GM23338 (cell line): ENCODE measurements at regions not wholly inside any gene's neighbourhood (a gene's known extent, or its start where the extent isn't known, plus 50 kb on each side); places are given as distances from the start of the nearest gene placed in this dataset.
"Not testable (repeated sequence)": the region's sequence is repeated elsewhere in the genome, so short reads cannot be mapped to it uniquely, and the experiment has no call there.

Source experiments
- ATAC-seq: fragments of 200-7000 bp; cut with Tn5 transposase; 3 replicates; pipeline ENCODE4 v1.9.1; 2020
- DNase-seq: peaks from one replicate; pipeline ENCODE4 v3.0.0-alpha.2; 2015; ENCODE audit warnings: low spot score
- H2AFZ ChIP-seq: fragments of 200-600 bp; sonication (generic); 2 replicates; pipeline ENCODE4 v1.8.0; 2016; ENCODE audit warnings: antibody characterized with exemption, mild to moderate bottlenecking, moderate library complexity
- H3F3A ChIP-seq: fragments of 200-600 bp; sonication (generic); replicated peaks from 2 replicates; pipeline ENCODE4 v1.8.0; 2017; ENCODE audit warnings: antibody characterized with exemption, mixed run types, low read depth
- H3K27ac ChIP-seq: fragments of 200-600 bp; sonication (generic); 2 replicates; pipeline ENCODE4 v1.6.1; 2016; ENCODE audit warnings: low read depth
- H3K27me3 ChIP-seq: fragments of 200-600 bp; sonication (generic); 2 replicates; pipeline ENCODE4 v1.8.0; 2016; ENCODE audit warnings: mild to moderate bottlenecking, mixed run types, moderate library complexity; ENCODE audit not compliant: insufficient read depth
- H3K36me3 ChIP-seq: fragments of 200-600 bp; sonication (generic); 2 replicates; pipeline ENCODE4 v1.8.0; 2016; ENCODE audit warnings: mild to moderate bottlenecking; ENCODE audit not compliant: insufficient read depth
- H3K4me1 ChIP-seq: fragments of 200-600 bp; sonication (generic); 2 replicates; pipeline ENCODE4 v1.8.0; 2016; ENCODE audit warnings: mild to moderate bottlenecking, moderate library complexity; ENCODE audit not compliant: insufficient read depth
- H3K4me2 ChIP-seq: fragments of 200-600 bp; sonication (generic); 2 replicates; pipeline ENCODE4 v1.7.1; 2017; ENCODE audit warnings: mixed run types
- H3K4me3 ChIP-seq: fragments of 200-600 bp; sonication (generic); 2 replicates; pipeline ENCODE4 v1.6.1; 2016; ENCODE audit warnings: mixed run types
- H3K79me2 ChIP-seq: fragments of 200-600 bp; sonication (generic); replicated peaks from 2 replicates; pipeline ENCODE4 v1.8.0; 2017; ENCODE audit warnings: mild to moderate bottlenecking; ENCODE audit not compliant: insufficient read depth
- H3K9me2 ChIP-seq: fragments of 200-600 bp; sonication (generic); 2 replicates; pipeline ENCODE4 v1.8.0; 2017; ENCODE audit not compliant: insufficient read depth
- H4K20me1 ChIP-seq: fragments of 200-600 bp; sonication (generic); replicated peaks from 2 replicates; pipeline ENCODE4 v1.8.0; 2017; ENCODE audit warnings: mild to moderate bottlenecking; ENCODE audit not compliant: insufficient read depth
- H3K27ac Mint-ChIP-seq: 2 replicates; pipeline ENCODE4 v1.8.0; 2020; ENCODE audit warnings: inconsistent platforms, mild to moderate bottlenecking, moderate library complexity, mixed read lengths
- H3K27me3 Mint-ChIP-seq: 3 replicates; pipeline ENCODE4 v1.8.0; 2022; ENCODE audit warnings: low read depth, mild to moderate bottlenecking, moderate library complexity, mixed read lengths, inconsistent platforms; ENCODE audit not compliant: insufficient read depth, poor library complexity
- H3K36me3 Mint-ChIP-seq: 3 replicates; pipeline ENCODE4 v1.8.0; 2021; ENCODE audit warnings: low read depth, mild to moderate bottlenecking, inconsistent platforms, moderate library complexity, mixed read lengths
- H3K4me1 Mint-ChIP-seq: 3 replicates; pipeline ENCODE4 v1.8.0; 2020; ENCODE audit warnings: mild to moderate bottlenecking, inconsistent platforms, mixed read lengths
- H3K4me3 Mint-ChIP-seq: 3 replicates; pipeline ENCODE4 v1.8.0; 2021; ENCODE audit warnings: moderate library complexity, mild to moderate bottlenecking, inconsistent platforms, mixed read lengths
- H3K9me3 Mint-ChIP-seq: 3 replicates; pipeline ENCODE4 v1.8.0; 2020; ENCODE audit warnings: moderate library complexity, mild to moderate bottlenecking, inconsistent platforms, mixed read lengths
- CREB1 ChIP-seq: fragments of 250-450 bp; sonication (Bioruptor Pico); IDR thresholded peaks from 2 replicates; pipeline ENCODE4 v1.5.0; 2020; ENCODE audit warnings: low read depth, mild to moderate bottlenecking, moderate library complexity
- CTCF ChIP-seq, 2 experiments: fragments of 200-600 bp in 1 of 2; sonication (generic) in 1 of 2; conservative IDR thresholded peaks; 2 replicates each; pipeline versions ENCODE4 v1.5.1 to v1.6.1; 2016 to 2017; ENCODE audit warnings: antibody characterized with exemption in 2 of 2, low read depth in 2 of 2, mild to moderate bottlenecking in 2 of 2, moderate library complexity in 1 of 2
- ETS1 ChIP-seq: IDR thresholded peaks from 2 replicates; pipeline ENCODE4 v1.6.1; 2016; ENCODE audit warnings: antibody characterized with exemption
- EZH2 ChIP-seq: fragments of 200-600 bp; sonication (generic); IDR thresholded peaks from one replicate; pipeline ENCODE4 v1.8.0; 2017; ENCODE audit warnings: antibody characterized with exemption, mild to moderate bottlenecking, low read depth; ENCODE audit not compliant: unreplicated experiment
- EZH2phosphoT487 ChIP-seq: fragments of 200-600 bp; sonication (generic); IDR thresholded peaks from one replicate; pipeline ENCODE4 v1.8.1; 2018; ENCODE audit warnings: antibody characterized with exemption; ENCODE audit not compliant: unreplicated experiment
- JUNB ChIP-seq: IDR thresholded peaks from one replicate; pipeline ENCODE4 v1.6.1; 2016; ENCODE audit warnings: antibody characterized with exemption; ENCODE audit not compliant: unreplicated experiment
- NANOG ChIP-seq: IDR thresholded peaks from 2 replicates; pipeline ENCODE4 v1.6.1; 2016; ENCODE audit warnings: antibody characterized with exemption, borderline replicate concordance
- POLR2AphosphoS5 ChIP-seq: IDR thresholded peaks from 2 replicates; pipeline ENCODE4 v1.6.1; 2016; ENCODE audit warnings: antibody characterized with exemption, low read depth
- STAT1 ChIP-seq: IDR thresholded peaks from one replicate; pipeline ENCODE4 v1.6.1; 2016; ENCODE audit warnings: antibody characterized with exemption; ENCODE audit not compliant: unreplicated experiment
- ZNF114 ChIP-seq: fragments of 250-450 bp; sonication (Bioruptor Pico); IDR thresholded peaks from 2 replicates; pipeline ENCODE4 v1.5.0; 2020; ENCODE audit warnings: mild to moderate bottlenecking, moderate library complexity
- ZNF331 ChIP-seq: fragments of 250-450 bp; sonication (Bioruptor Pico); IDR thresholded peaks from 2 replicates; pipeline ENCODE4 v1.5.0; 2020; ENCODE audit warnings: low read depth, mild to moderate bottlenecking, moderate library complexity
- TF ChIP-seq, protein P1 (sequence below): IDR thresholded peaks from one replicate; pipeline ENCODE4 v1.6.1; 2018; ENCODE audit warnings: antibody characterized with exemption; ENCODE audit not compliant: unreplicated experiment

- H3K4me1 Mint-ChIP-seq = peaks cover under 1% of the 10 kb centered on the region; the same call in 1 of the 3 replicates
- no peak overlapping the region for H3K27ac ChIP-seq
- peaks cover 7% of the 10 kb centered on the region; the same call in 1 of the 2 replicates for H3K9me2 ChIP-seq
- H3K4me3 ChIP-seq = 0 out of 2 replicates have a peak overlapping the region, but pooled peaks have one; percentile 9
- ATAC-seq = peak; percentile 72
- no peaks in the 10 kb centered on the region for H4K20me1 ChIP-seq
- 0 out of 2 replicates have a peak, but pooled peaks cover 10% of the 10 kb centered on the region for H3K27me3 ChIP-seq
- peak overlapping the region; percentile 46; the same call in 1 of the 3 replicates for H3K4me3 Mint-ChIP-seq
- no peaks in the 10 kb centered on the region for H3K79me2 ChIP-seq
- H3K36me3 Mint-ChIP-seq = peaks cover 3% of the 10 kb centered on the region; the same call in 1 of the 3 replicates
- H3K27me3 Mint-ChIP-seq = peaks cover 9% of the 10 kb centered on the region
- H3F3A ChIP-seq = no peaks in the 10 kb centered on the region
- no peak overlapping the region for H3K27ac Mint-ChIP-seq
- H2AFZ ChIP-seq = no peak overlapping the region
- H3K4me1 ChIP-seq = peaks cover 5% of the 10 kb centered on the region; the same call in 1 of the 2 replicates
- H3K9me3 Mint-ChIP-seq = peaks cover 9% of the 10 kb centered on the region; the same call in 2 of the 3 replicates
- TF ChIP-seq EZH2 (no peak), CREB1 (CRISPR knock-in tag) (no peak), ZNF114 (CRISPR knock-in tag) (no peak), CTCF (conservative IDR thresholded peaks at IDR 0.05; ENCODE audit: low read depth in 2 of 2) (no peak), STAT1 (no peak)
- DNase-seq = peak; percentile 34
- no peak overlapping the region for H3K4me2 ChIP-seq
- no peaks in the 10 kb centered on the region for H3K36me3 ChIP-seq
Observed at GRCh38 chr12:114063435-114063834, 97.3 kb upstream of the RBM19 start.

DNA sequence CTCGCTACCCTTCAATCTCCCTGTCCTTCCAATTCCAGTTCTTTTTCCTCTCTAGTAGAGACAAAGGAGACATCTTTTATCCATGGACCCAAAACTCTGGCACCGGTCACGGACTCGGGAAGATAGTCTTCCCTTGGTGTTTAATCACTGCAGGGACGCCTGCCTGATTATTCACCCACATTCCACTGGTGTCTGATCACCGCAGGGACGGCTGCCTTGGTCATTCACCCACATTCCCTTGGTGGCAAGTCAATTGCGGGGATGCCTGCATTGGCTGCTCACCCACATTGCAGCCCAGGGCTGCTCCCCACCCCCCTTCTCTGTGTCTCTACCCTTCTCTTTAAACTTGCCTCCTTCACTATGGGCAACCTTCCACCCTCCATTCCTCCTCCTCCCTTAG, 90.2 kb upstream of the RBM19 start:
- H3F3A ChIP-seq, H2AFZ ChIP-seq, H3K4me1 ChIP-seq, H3K27me3 Mint-ChIP-seq, H3K9me3 Mint-ChIP-seq, H3K79me2 ChIP-seq, DNase-seq, H3K4me1 Mint-ChIP-seq, H3K9me2 ChIP-seq, H3K36me3 Mint-ChIP-seq, H3K4me3 ChIP-seq, H3K36me3 ChIP-seq, H3K27ac Mint-ChIP-seq, H3K4me3 Mint-ChIP-seq, H3K27me3 ChIP-seq, H4K20me1 ChIP-seq, H3K4me2 ChIP-seq, H3K27ac ChIP-seq, ATAC-seq: not testable (repeated sequence)

- Histone ChIP-seq H3F3A (no peaks in the 10 kb centered on the region), H3K4me2 (no peak overlapping the region), H3K79me2 (no peaks in the 10 kb centered on the region), H3K36me3 (no peaks in the 10 kb centered on the region), H2AFZ (no peak overlapping the region), H3K27me3 (no peaks in the 10 kb centered on the region), H4K20me1 (no peaks in the 10 kb centered on the region), H3K4me1 (no peaks in the 10 kb centered on the region), H3K4me3 (no peak overlapping the region), H3K27ac (no peak overlapping the region), H3K9me2 (no peaks in the 10 kb centered on the region)
- Mint-ChIP-seq H3K9me3 (peaks cover 9% of the 10 kb centered on the region; the same call in 2 of the 3 replicates), H3K27ac (no peak overlapping the region), H3K27me3 (no peaks in the 10 kb centered on the region), H3K36me3 (no peaks in the 10 kb centered on the region; the same call in 2 of the 3 replicates), H3K4me1 (no peaks in the 10 kb centered on the region), H3K4me3 (no peak overlapping the region)
- TF ChIP-seq, protein P1, sequence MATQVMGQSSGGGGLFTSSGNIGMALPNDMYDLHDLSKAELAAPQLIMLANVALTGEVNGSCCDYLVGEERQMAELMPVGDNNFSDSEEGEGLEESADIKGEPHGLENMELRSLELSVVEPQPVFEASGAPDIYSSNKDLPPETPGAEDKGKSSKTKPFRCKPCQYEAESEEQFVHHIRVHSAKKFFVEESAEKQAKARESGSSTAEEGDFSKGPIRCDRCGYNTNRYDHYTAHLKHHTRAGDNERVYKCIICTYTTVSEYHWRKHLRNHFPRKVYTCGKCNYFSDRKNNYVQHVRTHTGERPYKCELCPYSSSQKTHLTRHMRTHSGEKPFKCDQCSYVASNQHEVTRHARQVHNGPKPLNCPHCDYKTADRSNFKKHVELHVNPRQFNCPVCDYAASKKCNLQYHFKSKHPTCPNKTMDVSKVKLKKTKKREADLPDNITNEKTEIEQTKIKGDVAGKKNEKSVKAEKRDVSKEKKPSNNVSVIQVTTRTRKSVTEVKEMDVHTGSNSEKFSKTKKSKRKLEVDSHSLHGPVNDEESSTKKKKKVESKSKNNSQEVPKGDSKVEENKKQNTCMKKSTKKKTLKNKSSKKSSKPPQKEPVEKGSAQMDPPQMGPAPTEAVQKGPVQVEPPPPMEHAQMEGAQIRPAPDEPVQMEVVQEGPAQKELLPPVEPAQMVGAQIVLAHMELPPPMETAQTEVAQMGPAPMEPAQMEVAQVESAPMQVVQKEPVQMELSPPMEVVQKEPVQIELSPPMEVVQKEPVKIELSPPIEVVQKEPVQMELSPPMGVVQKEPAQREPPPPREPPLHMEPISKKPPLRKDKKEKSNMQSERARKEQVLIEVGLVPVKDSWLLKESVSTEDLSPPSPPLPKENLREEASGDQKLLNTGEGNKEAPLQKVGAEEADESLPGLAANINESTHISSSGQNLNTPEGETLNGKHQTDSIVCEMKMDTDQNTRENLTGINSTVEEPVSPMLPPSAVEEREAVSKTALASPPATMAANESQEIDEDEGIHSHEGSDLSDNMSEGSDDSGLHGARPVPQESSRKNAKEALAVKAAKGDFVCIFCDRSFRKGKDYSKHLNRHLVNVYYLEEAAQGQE = no peak
- TF ChIP-seq STAT1 (no peak), JUNB (no peak), ETS1 (no peak), EZH2phosphoT487 (no peak), POLR2AphosphoS5 (no peak), CREB1 (CRISPR knock-in tag) (no peak), EZH2 (no peak), NANOG (no peak), ZNF114 (CRISPR knock-in tag) (no peak), ZNF331 (no peak)
- ATAC-seq = no peak
- DNase-seq = no peak
Observed at GRCh38 chr12:114054982-114055381, 88.9 kb upstream of the RBM19 start.
